IPS DF 6.9 (cell line): ENCODE measurements at regions not wholly inside any gene's neighbourhood (a gene's known extent, or its start where the extent isn't known, plus 50 kb on each side); places are given as distances from the start of the nearest gene placed in this dataset.
"Not testable (repeated sequence)": the region's sequence is repeated elsewhere in the genome, so short reads cannot be mapped to it uniquely, and the experiment has no call there.

Source experiments
- DNase-seq: peaks from one replicate; pipeline ENCODE4 v3.0.0-alpha.2; 2013; ENCODE audit warnings: low read depth, low spot score
- H3K27ac ChIP-seq: one replicate; pipeline ENCODE4 v1.5.1; 2013; ENCODE audit warnings: low read length, control low read depth
- H3K27me3 ChIP-seq: 2 replicates; pipeline ENCODE4 v1.6.1; 2013; ENCODE audit warnings: mild to moderate bottlenecking, low read length; ENCODE audit not compliant: control insufficient read depth, insufficient read depth
- H3K36me3 ChIP-seq: 2 replicates; pipeline ENCODE4 v1.6.1; 2013; ENCODE audit warnings: low read length; ENCODE audit not compliant: control insufficient read depth, insufficient read depth
- H3K4me1 ChIP-seq: 2 replicates; pipeline ENCODE4 v1.6.1; 2013; ENCODE audit warnings: low read length; ENCODE audit not compliant: control insufficient read depth, insufficient read depth
- H3K4me3 ChIP-seq: 2 replicates; pipeline ENCODE4 v1.5.1; 2013; ENCODE audit warnings: mild to moderate bottlenecking, low read length
- H3K9me3 ChIP-seq: 2 replicates; pipeline ENCODE4 v1.6.1; 2013; ENCODE audit warnings: low read length, inconsistent platforms; ENCODE audit not compliant: control insufficient read depth, insufficient read depth
- WGBS: extraction: QIAGEN DNeasy Blood & Tissue Kit; methylation state at CpG from one replicate; pipeline ENCODE4 v1.1.7; 2013; ENCODE audit warnings: mixed read lengths, missing lambda C conversion rate; ENCODE audit not compliant: insufficient read length, insufficient coverage; 5-methylcytosine and 5-hydroxymethylcytosine counted together

- no CpG with 5 or more reads among the region's 5 CpGs for WGBS
- no peak overlapping the region for H3K27ac ChIP-seq
- DNase-seq, result no peak
- H3K27me3 ChIP-seq, result no peaks in the 10 kb centered on the region
- no peaks in the 10 kb centered on the region for H3K9me3 ChIP-seq
- H3K4me3 ChIP-seq, result no peak overlapping the region
- H3K4me1 ChIP-seq, result no peaks in the 10 kb centered on the region
- H3K36me3 ChIP-seq, result no peaks in the 10 kb centered on the region
Observed at GRCh38 chr11:90500922-90501568, 278.2 kb upstream of the CHORDC1 start.

- no peak overlapping the region for H3K27ac ChIP-seq
- H3K27me3 ChIP-seq, result no peaks in the 10 kb centered on the region
- no peaks in the 10 kb centered on the region for H3K4me1 ChIP-seq
- no peaks in the 10 kb centered on the region for H3K36me3 ChIP-seq
- H3K4me3 ChIP-seq, result no peak overlapping the region
- no peaks in the 10 kb centered on the region for H3K9me3 ChIP-seq
- DNase-seq, result no peak
- no CpG with 5 or more reads among the region's 1 CpG for WGBS
Observed at GRCh38 chr11:90496722-90497121, 273.9 kb upstream of the CHORDC1 start.

DNA sequence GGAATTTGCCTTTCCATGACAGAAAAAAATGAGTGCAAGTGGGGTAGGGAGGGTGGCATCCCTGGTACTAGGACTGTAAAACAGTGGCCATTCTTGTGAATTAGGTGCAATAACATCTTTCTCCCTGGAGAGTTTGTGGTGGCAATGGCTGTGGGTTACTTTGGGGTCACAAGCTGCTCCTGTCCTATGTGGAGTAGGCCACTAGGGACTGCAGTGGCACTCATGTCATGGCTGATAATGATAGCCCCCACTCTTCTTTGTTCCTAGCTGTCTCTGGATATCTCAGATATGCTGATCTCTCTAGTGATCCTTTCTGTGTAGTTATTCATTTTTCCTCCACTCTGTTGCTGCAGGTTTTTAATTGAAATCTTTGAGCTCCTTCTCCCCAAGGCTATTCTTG, 270.5 kb upstream of the CHORDC1 start:
- Histone ChIP-seq H3K27ac (no peak overlapping the region), H3K36me3 (no peaks in the 10 kb centered on the region), H3K4me1 (no peaks in the 10 kb centered on the region), H3K27me3 (no peaks in the 10 kb centered on the region), H3K4me3 (no peak overlapping the region), H3K9me3 (no peaks in the 10 kb centered on the region)
- no peak for DNase-seq

- Histone ChIP-seq H3K36me3 (no peaks in the 10 kb centered on the region), H3K4me3 (no peak overlapping the region), H3K4me1 (no peaks in the 10 kb centered on the region), H3K9me3 (no peaks in the 10 kb centered on the region), H3K27ac (no peak overlapping the region), H3K27me3 (no peaks in the 10 kb centered on the region)
- no CpG with 5 or more reads among the region's 2 CpGs for WGBS
- DNase-seq, result no peak
Observed at GRCh38 chr11:90491466-90491865, 268.6 kb upstream of the CHORDC1 start.

DNA sequence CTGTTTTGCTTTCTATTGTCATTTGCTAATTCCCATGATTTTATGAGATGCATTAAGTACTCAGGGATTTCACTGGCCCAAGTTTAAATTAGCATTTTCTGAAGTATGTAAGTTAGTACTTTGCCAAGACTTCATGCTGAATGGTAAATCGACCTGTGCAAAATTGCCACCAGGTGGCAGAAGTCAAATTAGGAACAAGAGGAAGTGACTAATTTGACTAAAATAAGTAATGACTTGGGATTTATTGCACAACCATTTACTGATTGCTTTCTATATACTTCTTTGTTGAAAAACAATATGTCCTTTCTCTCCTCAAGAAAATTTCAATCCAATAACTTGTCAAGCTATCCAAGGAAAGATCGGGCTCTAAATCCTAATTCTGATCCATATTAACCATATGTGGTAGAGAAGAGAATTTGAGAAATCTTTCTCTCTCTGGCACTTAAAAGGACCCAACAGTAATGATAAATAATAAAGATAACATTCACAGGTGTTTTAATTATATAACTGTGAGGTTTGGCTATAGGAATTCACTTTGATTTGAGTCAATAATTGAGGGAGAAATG, 253.7 kb upstream of the CHORDC1 start:
- no peaks in the 10 kb centered on the region for H3K27me3 ChIP-seq
- H3K27ac ChIP-seq, result no peak overlapping the region
- no peak overlapping the region for H3K4me3 ChIP-seq
- no peaks in the 10 kb centered on the region for H3K36me3 ChIP-seq
- no peak for DNase-seq
- no peaks in the 10 kb centered on the region for H3K9me3 ChIP-seq
- H3K4me1 ChIP-seq, result no peaks in the 10 kb centered on the region
- WGBS, result no CpG with 5 or more reads among the region's 2 CpGs

- DNase-seq, result no peak
- Histone ChIP-seq H3K4me1 (no peaks in the 10 kb centered on the region), H3K27ac (no peak overlapping the region), H3K27me3 (no peaks in the 10 kb centered on the region), H3K36me3 (no peaks in the 10 kb centered on the region), H3K9me3 (no peaks in the 10 kb centered on the region), H3K4me3 (no peak overlapping the region)
- WGBS, result no CpG with 5 or more reads among the region's 2 CpGs
Observed at GRCh38 chr11:90468923-90469322, 246.1 kb upstream of the CHORDC1 start.

DNA sequence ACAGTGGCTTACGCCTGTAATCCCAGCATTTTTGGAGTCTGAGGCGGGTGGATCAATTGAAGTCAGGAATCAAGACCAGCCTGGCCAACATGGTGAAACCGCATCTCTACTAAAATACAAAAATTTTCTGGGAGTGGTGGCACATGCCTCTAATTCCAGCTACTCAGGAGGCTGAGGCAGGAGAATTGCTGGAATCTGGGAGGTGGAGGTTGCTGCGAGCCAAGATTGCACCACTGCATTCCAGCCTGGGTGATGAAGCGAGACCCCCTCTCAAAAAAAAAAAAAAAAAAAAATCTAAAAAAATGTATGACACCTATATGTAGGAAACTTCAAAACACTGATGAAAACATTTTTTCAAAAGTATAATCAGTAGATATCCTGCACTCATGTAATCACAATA, 242.7 kb upstream of the CHORDC1 start:
- Histone ChIP-seq H3K27ac (no peak overlapping the region), H3K4me1 (no peaks in the 10 kb centered on the region), H3K9me3 (no peaks in the 10 kb centered on the region), H3K4me3 (no peak overlapping the region), H3K27me3 (no peaks in the 10 kb centered on the region), H3K36me3 (no peaks in the 10 kb centered on the region)
- no peak for DNase-seq
- WGBS, result no CpG with 5 or more reads among the region's 5 CpGs

DNA sequence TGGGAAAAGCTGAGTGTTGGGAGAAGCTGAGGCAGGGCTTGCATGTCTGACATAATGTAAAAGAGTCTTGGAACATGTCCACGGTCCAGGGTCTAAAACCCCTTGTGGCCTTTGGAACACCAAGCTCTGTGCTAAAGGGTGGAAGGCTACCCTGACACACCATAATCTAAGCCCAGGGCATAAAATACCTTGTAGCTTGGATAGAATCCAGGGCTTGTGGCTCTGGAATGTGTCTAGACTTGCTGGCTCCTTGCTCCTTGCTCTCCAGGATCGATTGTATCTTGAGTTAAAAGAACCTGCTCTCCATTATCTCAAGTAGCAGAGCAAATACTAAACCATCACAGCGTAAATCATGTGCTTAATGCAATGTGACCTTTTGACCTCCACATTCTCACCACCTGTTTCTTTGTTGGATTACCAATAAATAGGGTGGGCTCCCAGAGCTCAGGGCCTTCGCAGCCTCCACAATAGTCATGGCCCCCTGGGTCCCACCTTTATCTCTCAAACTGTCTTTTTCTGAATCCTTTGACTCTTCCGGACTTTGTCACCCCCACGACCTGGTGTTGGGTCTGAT, 232.6 kb upstream of the CHORDC1 start:
- no CpG with 5 or more reads among the region's 6 CpGs for WGBS
- H3K4me1 ChIP-seq, H3K27ac ChIP-seq, H3K36me3 ChIP-seq, H3K4me3 ChIP-seq, H3K27me3 ChIP-seq, H3K9me3 ChIP-seq, DNase-seq: not testable (repeated sequence)

- Histone ChIP-seq H3K27ac (no peak overlapping the region), H3K4me3 (no peak overlapping the region), H3K27me3 (no peaks in the 10 kb centered on the region), H3K4me1 (peaks cover 1% of the 10 kb centered on the region; the same call in 1 of the 2 replicates), H3K36me3 (no peaks in the 10 kb centered on the region), H3K9me3 (no peaks in the 10 kb centered on the region)
- DNase-seq, result no peak
Observed at GRCh38 chr11:90453525-90453924, 230.7 kb upstream of the CHORDC1 start.

DNA sequence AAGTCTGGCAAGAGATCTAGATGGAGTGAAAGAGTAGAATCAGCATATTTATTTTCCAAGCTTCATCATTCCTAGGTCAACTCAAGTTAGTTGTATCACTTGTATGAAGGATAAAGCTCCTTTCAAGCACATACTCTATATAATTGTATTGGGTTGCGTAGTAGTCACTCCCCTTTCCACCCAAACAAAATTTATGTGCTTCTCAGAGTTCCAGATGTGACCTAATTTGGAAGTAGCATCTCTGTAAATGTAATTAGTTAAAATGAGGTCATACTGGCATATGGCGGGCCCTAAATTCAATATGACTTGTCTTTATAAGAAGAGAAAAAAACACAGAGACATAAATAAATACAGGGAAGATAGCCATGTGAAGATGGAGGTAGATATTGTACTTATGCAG, 226.8 kb upstream of the CHORDC1 start:
- Histone ChIP-seq H3K27ac (no peak overlapping the region), H3K36me3 (no peaks in the 10 kb centered on the region), H3K9me3 (no peaks in the 10 kb centered on the region), H3K27me3 (no peaks in the 10 kb centered on the region), H3K4me3 (no peak overlapping the region), H3K4me1 (peaks cover 1% of the 10 kb centered on the region; the same call in 1 of the 2 replicates)
- DNase-seq, result no peak
- no CpG with 5 or more reads among the region's 2 CpGs for WGBS

DNA sequence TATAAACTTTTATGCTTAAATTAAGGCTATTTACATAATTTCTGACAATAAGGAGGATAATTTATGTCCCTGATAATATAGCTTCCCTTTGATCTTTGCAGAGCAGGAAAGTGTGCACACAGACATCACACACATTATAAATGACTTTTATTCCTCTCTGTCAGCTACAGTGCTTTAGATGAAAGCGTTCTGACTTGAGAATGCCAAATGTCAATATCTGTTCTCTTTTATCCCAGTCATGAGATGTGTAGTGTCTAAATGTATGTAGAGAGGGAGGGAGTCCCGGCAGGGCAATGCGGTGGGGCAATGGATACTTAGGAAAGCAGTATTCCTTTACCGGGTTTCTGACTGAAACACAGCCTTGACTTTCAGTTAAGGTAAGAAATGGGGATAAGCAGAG, 225.4 kb upstream of the CHORDC1 start:
- no CpG with 5 or more reads among the region's 4 CpGs for WGBS
- H3K27me3 ChIP-seq, result no peaks in the 10 kb centered on the region
- H3K9me3 ChIP-seq, result no peaks in the 10 kb centered on the region
- H3K4me3 ChIP-seq, result no peak overlapping the region
- H3K4me1 ChIP-seq, result no peaks in the 10 kb centered on the region
- no peak overlapping the region for H3K27ac ChIP-seq
- no peak for DNase-seq
- H3K36me3 ChIP-seq, result no peaks in the 10 kb centered on the region
